Colonic mucosa (tissue), 4 donors: ENCODE measurements at regions not wholly inside any gene's neighbourhood (a gene's known extent, or its start where the extent isn't known, plus 50 kb on each side); places are given as distances from the start of the nearest gene placed in this dataset.
"Not testable (repeated sequence)": the region's sequence is repeated elsewhere in the genome, so short reads cannot be mapped to it uniquely, and the experiment has no call there.

Source experiments
- DNase-seq: peaks from one replicate; pipeline ENCODE4 v3.0.0-alpha.2; 2020
- H3K27ac ChIP-seq: fragments of 200-600 bp; one replicate; pipeline ENCODE4 v1.8.0; 2021
- H3K27me3 ChIP-seq: fragments of 200-600 bp; one replicate; pipeline ENCODE4 v1.8.0; 2021
- H3K36me3 ChIP-seq: fragments of 200-600 bp; one replicate; pipeline ENCODE4 v1.8.0; 2021
- H3K4me1 ChIP-seq: fragments of 200-600 bp; one replicate; pipeline ENCODE4 v1.8.0; 2021; ENCODE audit warnings: mild to moderate bottlenecking
- H3K4me3 ChIP-seq: fragments of 200-600 bp; one replicate; pipeline ENCODE4 v1.8.0; 2021
- H3K9ac ChIP-seq, 2 donors: one replicate each; pipeline ENCODE4 v1.7.0; 2013; ENCODE audit warnings: control low read depth in 2 of 2, low read depth in 2 of 2, low read length in 2 of 2
- H3K9me3 ChIP-seq: fragments of 200-600 bp; one replicate; pipeline ENCODE4 v1.8.0; 2021
- intact Hi-C: fragments of 100-400 bp; cut with DNase I; formaldehyde crosslinking; loops from one replicate; pipeline ENCODE4 v1.14.1; 2022
- TF ChIP-seq, protein P1 (sequence below): fragments of 200-600 bp; IDR thresholded peaks from one replicate; pipeline ENCODE4 v1.8.0; 2022; ENCODE audit warnings: antibody characterized with exemption, mild to moderate bottlenecking
- donor health status: healthy.
- donor health status: DM: no; HTN: no; CAD: no.
- donor health status: DM: no; HTN: no; CAD: no.

- Histone ChIP-seq H3K27me3 (no peaks in the 10 kb centered on the region), H3K27ac (no peak overlapping the region), H3K4me1 (no peaks in the 10 kb centered on the region), H3K36me3 (no peaks in the 10 kb centered on the region), H3K9ac (no peak overlapping the region), H3K4me3 (no peak overlapping the region), H3K9me3 (no peaks in the 10 kb centered on the region)
- intact Hi-C loops = no loop called here
- DNase-seq = no peak
- TF ChIP-seq, protein P1, sequence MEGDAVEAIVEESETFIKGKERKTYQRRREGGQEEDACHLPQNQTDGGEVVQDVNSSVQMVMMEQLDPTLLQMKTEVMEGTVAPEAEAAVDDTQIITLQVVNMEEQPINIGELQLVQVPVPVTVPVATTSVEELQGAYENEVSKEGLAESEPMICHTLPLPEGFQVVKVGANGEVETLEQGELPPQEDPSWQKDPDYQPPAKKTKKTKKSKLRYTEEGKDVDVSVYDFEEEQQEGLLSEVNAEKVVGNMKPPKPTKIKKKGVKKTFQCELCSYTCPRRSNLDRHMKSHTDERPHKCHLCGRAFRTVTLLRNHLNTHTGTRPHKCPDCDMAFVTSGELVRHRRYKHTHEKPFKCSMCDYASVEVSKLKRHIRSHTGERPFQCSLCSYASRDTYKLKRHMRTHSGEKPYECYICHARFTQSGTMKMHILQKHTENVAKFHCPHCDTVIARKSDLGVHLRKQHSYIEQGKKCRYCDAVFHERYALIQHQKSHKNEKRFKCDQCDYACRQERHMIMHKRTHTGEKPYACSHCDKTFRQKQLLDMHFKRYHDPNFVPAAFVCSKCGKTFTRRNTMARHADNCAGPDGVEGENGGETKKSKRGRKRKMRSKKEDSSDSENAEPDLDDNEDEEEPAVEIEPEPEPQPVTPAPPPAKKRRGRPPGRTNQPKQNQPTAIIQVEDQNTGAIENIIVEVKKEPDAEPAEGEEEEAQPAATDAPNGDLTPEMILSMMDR = no peak
Measured at GRCh38 chr2:145905371-145905770, 1385.5 kb upstream of the ZEB2 start.

DNA sequence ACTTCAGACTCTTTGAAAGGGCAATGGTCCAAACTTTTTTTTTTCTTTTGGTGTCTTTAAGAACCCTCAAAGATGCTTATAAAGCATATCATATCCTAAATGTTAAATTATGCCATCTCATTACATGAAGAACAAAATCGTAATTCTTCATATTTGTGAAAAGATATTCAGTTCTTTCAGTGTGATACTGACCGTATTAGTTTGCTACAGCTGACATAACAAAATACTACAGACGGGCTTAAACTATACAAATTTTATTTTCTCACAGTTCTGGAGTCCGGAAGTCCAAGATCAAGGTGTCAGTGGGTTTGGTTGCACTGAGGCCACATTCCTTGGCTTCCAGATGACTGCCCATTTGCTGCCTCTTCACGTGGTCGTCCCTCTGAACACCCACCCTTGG lies 1377.2 kb upstream of the ZEB2 start:
- intact Hi-C loops = no loop called here
- TF ChIP-seq, protein P1 = no peak
- no peak overlapping the region for H3K27ac ChIP-seq
- no peaks in the 10 kb centered on the region for H3K36me3 ChIP-seq
- H3K4me1 ChIP-seq = no peaks in the 10 kb centered on the region
- no peak for DNase-seq
- H3K9ac ChIP-seq = no peak overlapping the region
- no peaks in the 10 kb centered on the region for H3K9me3 ChIP-seq
- no peaks in the 10 kb centered on the region for H3K27me3 ChIP-seq
- no peak overlapping the region for H3K4me3 ChIP-seq

DNA sequence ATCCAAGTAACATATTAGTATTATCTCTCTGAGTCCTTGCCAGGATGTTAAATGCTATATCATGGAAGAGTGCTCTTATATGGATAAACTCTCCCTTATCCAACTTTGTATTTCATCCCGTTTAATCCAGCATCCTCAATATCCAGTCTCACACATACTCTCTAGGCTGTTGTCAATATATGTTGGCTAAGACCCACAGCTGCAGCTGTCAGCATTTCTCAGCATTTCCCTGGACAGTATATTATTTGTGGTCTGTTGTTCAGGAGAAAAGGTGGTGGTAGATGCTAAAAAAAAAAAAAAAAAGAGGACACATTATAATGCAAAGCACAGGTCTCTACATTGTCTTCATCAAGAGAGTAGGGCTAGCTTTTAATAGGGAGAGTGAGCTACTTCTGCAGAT lies 1368.0 kb upstream of the ZEB2 start:
- H3K4me3 ChIP-seq = no peak overlapping the region
- H3K27me3 ChIP-seq = no peaks in the 10 kb centered on the region
- no peak for DNase-seq
- H3K36me3 ChIP-seq = no peaks in the 10 kb centered on the region
- TF ChIP-seq, protein P1 = no peak
- no peaks in the 10 kb centered on the region for H3K9me3 ChIP-seq
- no peak overlapping the region for H3K9ac ChIP-seq
- H3K27ac ChIP-seq = no peak overlapping the region
- H3K4me1 ChIP-seq = no peaks in the 10 kb centered on the region
- intact Hi-C loops = no loop called here

GRCh38 chr2:145880997-145881396 lies 1361.1 kb upstream of the ZEB2 start:
- H3K27ac ChIP-seq, H3K9me3 ChIP-seq, intact Hi-C loops, H3K27me3 ChIP-seq, DNase-seq, H3K36me3 ChIP-seq, H3K4me1 ChIP-seq, H3K4me3 ChIP-seq, H3K9ac ChIP-seq: not testable (repeated sequence)

DNA sequence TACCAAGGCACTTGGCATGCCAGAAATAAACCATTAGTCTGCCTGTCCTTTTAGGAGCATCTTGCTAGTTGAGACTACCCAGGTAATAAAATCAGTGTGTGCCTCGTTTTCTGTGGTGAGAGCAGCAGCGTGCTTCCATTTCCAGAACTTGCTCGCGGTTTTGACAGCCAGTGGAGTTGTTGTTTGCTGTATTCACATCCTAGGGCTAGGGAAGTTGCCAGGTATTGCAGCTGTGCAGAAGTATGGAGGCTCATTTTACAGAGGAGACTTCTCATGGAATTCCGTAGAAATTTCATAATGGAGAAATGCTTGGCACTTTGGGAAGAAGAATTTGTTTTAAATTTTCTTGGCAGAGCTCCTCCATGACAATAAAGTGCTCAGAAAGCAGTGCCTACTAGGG lies 1355.1 kb upstream of the ZEB2 start:
- no peaks in the 10 kb centered on the region for H3K36me3 ChIP-seq
- no peak overlapping the region for H3K4me3 ChIP-seq
- no peaks in the 10 kb centered on the region for H3K27me3 ChIP-seq
- no peak for DNase-seq
- no peaks in the 10 kb centered on the region for H3K4me1 ChIP-seq
- H3K9me3 ChIP-seq = no peaks in the 10 kb centered on the region
- no peak overlapping the region for H3K27ac ChIP-seq
- TF ChIP-seq, protein P1 = no peak
- intact Hi-C loops = no loop called here
- no peak overlapping the region for H3K9ac ChIP-seq

DNA sequence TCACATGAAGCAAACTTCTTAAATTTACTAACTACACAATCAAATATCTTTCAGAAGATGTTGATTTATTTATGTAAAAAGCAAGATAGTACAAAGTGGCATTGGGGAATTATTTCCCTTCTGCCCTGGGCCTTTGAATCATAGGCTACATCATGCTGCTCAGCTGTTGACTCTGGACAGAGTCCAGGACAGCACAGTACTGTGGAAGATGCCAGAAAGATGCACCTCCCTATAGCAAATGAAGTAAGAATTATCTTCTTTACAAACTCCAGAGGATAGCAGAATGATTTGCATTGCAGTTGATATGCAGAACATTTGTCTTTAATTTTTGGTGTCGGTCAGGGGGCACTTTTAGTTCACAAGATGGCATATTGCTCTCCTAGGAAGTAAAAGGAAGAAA lies 1354.5 kb upstream of the ZEB2 start:
- TF ChIP-seq, protein P1 = no peak
- no peaks in the 10 kb centered on the region for H3K4me1 ChIP-seq
- no peaks in the 10 kb centered on the region for H3K36me3 ChIP-seq
- H3K4me3 ChIP-seq = no peak overlapping the region
- no peak overlapping the region for H3K9ac ChIP-seq
- H3K27me3 ChIP-seq = no peaks in the 10 kb centered on the region
- no peak overlapping the region for H3K27ac ChIP-seq
- intact Hi-C loops = no loop called here
- no peaks in the 10 kb centered on the region for H3K9me3 ChIP-seq
- DNase-seq = no peak
